OCI-LY1 (cell line): ENCODE measurements at regions not wholly inside any gene's neighbourhood (a gene's known extent, or its start where the extent isn't known, plus 50 kb on each side); places are given as distances from the start of the nearest gene placed in this dataset.

Experiments used
- EZH2 ChIP-seq: fragments of 200-600 bp; sonication (generic), shearing (Covaris generic); IDR thresholded peaks from 2 replicates; pipeline ENCODE4 v1.8.0; 2017; ENCODE audit warnings: borderline replicate concordance, mixed run types, mild to moderate bottlenecking, antibody characterized with exemption, low read length, moderate library complexity, mixed read lengths
- TF ChIP-seq, protein P1 (sequence below): fragments of 200-600 bp; sonication (generic), shearing (Covaris generic); IDR thresholded peaks from 2 replicates; pipeline ENCODE4 v1.5.1; 2017; ENCODE audit warnings: mild to moderate bottlenecking, antibody characterized with exemption, low read length, moderate library complexity, mixed read lengths

DNA sequence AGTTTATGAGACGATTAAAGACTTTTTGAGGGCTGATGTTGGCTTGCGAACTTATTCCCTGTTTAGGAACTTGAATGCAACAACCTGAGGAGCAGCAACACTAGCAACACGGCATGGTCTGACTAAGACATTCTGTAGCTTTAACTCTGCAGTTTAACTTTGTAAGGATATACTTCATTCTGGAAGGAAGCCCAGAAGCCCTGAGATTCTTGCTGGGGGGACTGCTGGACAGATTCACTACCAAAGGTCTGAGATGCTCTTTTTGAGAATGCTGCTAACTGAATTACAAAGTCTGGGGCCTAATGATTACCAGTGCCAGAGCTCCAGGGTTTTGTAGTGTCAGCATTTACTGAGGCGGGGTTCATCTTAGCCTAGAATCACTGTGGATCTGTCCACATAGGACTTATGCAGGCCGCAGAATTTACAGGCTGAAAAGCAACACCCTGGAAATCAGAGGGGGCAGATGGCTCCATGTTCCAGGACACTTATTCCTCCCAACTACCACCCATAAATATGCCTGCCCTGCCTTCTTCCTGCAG is 537.1 kb upstream of the CDH18 start:
- TF ChIP-seq, protein P1, sequence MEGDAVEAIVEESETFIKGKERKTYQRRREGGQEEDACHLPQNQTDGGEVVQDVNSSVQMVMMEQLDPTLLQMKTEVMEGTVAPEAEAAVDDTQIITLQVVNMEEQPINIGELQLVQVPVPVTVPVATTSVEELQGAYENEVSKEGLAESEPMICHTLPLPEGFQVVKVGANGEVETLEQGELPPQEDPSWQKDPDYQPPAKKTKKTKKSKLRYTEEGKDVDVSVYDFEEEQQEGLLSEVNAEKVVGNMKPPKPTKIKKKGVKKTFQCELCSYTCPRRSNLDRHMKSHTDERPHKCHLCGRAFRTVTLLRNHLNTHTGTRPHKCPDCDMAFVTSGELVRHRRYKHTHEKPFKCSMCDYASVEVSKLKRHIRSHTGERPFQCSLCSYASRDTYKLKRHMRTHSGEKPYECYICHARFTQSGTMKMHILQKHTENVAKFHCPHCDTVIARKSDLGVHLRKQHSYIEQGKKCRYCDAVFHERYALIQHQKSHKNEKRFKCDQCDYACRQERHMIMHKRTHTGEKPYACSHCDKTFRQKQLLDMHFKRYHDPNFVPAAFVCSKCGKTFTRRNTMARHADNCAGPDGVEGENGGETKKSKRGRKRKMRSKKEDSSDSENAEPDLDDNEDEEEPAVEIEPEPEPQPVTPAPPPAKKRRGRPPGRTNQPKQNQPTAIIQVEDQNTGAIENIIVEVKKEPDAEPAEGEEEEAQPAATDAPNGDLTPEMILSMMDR = no peak
- TF ChIP-seq EZH2 = no peak
